GM23338 (cell line): ENCODE measurements at regions not wholly inside any gene's neighbourhood (a gene's known extent, or its start where the extent isn't known, plus 50 kb on each side); places are given as distances from the start of the nearest gene placed in this dataset.

Source experiments
- ATAC-seq: fragments of 200-7000 bp; cut with Tn5 transposase; 3 replicates; pipeline ENCODE4 v1.9.1; 2020
- DNase-seq: peaks from one replicate; pipeline ENCODE4 v3.0.0-alpha.2; 2015; ENCODE audit warnings: low spot score
- H2AFZ ChIP-seq: fragments of 200-600 bp; sonication (generic); 2 replicates; pipeline ENCODE4 v1.8.0; 2016; ENCODE audit warnings: antibody characterized with exemption, mild to moderate bottlenecking, moderate library complexity
- H3F3A ChIP-seq: fragments of 200-600 bp; sonication (generic); replicated peaks from 2 replicates; pipeline ENCODE4 v1.8.0; 2017; ENCODE audit warnings: antibody characterized with exemption, mixed run types, low read depth
- H3K27ac ChIP-seq: fragments of 200-600 bp; sonication (generic); 2 replicates; pipeline ENCODE4 v1.6.1; 2016; ENCODE audit warnings: low read depth
- H3K27me3 ChIP-seq: fragments of 200-600 bp; sonication (generic); 2 replicates; pipeline ENCODE4 v1.8.0; 2016; ENCODE audit warnings: mild to moderate bottlenecking, mixed run types, moderate library complexity; ENCODE audit not compliant: insufficient read depth
- H3K36me3 ChIP-seq: fragments of 200-600 bp; sonication (generic); 2 replicates; pipeline ENCODE4 v1.8.0; 2016; ENCODE audit warnings: mild to moderate bottlenecking; ENCODE audit not compliant: insufficient read depth
- H3K4me1 ChIP-seq: fragments of 200-600 bp; sonication (generic); 2 replicates; pipeline ENCODE4 v1.8.0; 2016; ENCODE audit warnings: mild to moderate bottlenecking, moderate library complexity; ENCODE audit not compliant: insufficient read depth
- H3K4me2 ChIP-seq: fragments of 200-600 bp; sonication (generic); 2 replicates; pipeline ENCODE4 v1.7.1; 2017; ENCODE audit warnings: mixed run types
- H3K4me3 ChIP-seq: fragments of 200-600 bp; sonication (generic); 2 replicates; pipeline ENCODE4 v1.6.1; 2016; ENCODE audit warnings: mixed run types
- H3K79me2 ChIP-seq: fragments of 200-600 bp; sonication (generic); replicated peaks from 2 replicates; pipeline ENCODE4 v1.8.0; 2017; ENCODE audit warnings: mild to moderate bottlenecking; ENCODE audit not compliant: insufficient read depth
- H3K9me2 ChIP-seq: fragments of 200-600 bp; sonication (generic); 2 replicates; pipeline ENCODE4 v1.8.0; 2017; ENCODE audit not compliant: insufficient read depth
- H4K20me1 ChIP-seq: fragments of 200-600 bp; sonication (generic); replicated peaks from 2 replicates; pipeline ENCODE4 v1.8.0; 2017; ENCODE audit warnings: mild to moderate bottlenecking; ENCODE audit not compliant: insufficient read depth
- H3K27ac Mint-ChIP-seq: 2 replicates; pipeline ENCODE4 v1.8.0; 2020; ENCODE audit warnings: inconsistent platforms, mild to moderate bottlenecking, moderate library complexity, mixed read lengths
- H3K27me3 Mint-ChIP-seq: 3 replicates; pipeline ENCODE4 v1.8.0; 2022; ENCODE audit warnings: low read depth, mild to moderate bottlenecking, moderate library complexity, mixed read lengths, inconsistent platforms; ENCODE audit not compliant: insufficient read depth, poor library complexity
- H3K36me3 Mint-ChIP-seq: 3 replicates; pipeline ENCODE4 v1.8.0; 2021; ENCODE audit warnings: low read depth, mild to moderate bottlenecking, inconsistent platforms, moderate library complexity, mixed read lengths
- H3K4me1 Mint-ChIP-seq: 3 replicates; pipeline ENCODE4 v1.8.0; 2020; ENCODE audit warnings: mild to moderate bottlenecking, inconsistent platforms, mixed read lengths
- H3K4me3 Mint-ChIP-seq: 3 replicates; pipeline ENCODE4 v1.8.0; 2021; ENCODE audit warnings: moderate library complexity, mild to moderate bottlenecking, inconsistent platforms, mixed read lengths
- H3K9me3 Mint-ChIP-seq: 3 replicates; pipeline ENCODE4 v1.8.0; 2020; ENCODE audit warnings: moderate library complexity, mild to moderate bottlenecking, inconsistent platforms, mixed read lengths
- CREB1 ChIP-seq: fragments of 250-450 bp; sonication (Bioruptor Pico); IDR thresholded peaks from 2 replicates; pipeline ENCODE4 v1.5.0; 2020; ENCODE audit warnings: low read depth, mild to moderate bottlenecking, moderate library complexity
- CTCF ChIP-seq, 2 experiments: fragments of 200-600 bp in 1 of 2; sonication (generic) in 1 of 2; conservative IDR thresholded peaks; 2 replicates each; pipeline versions ENCODE4 v1.5.1 to v1.6.1; 2016 to 2017; ENCODE audit warnings: antibody characterized with exemption in 2 of 2, low read depth in 2 of 2, mild to moderate bottlenecking in 2 of 2, moderate library complexity in 1 of 2
- ETS1 ChIP-seq: IDR thresholded peaks from 2 replicates; pipeline ENCODE4 v1.6.1; 2016; ENCODE audit warnings: antibody characterized with exemption
- EZH2 ChIP-seq: fragments of 200-600 bp; sonication (generic); IDR thresholded peaks from one replicate; pipeline ENCODE4 v1.8.0; 2017; ENCODE audit warnings: antibody characterized with exemption, mild to moderate bottlenecking, low read depth; ENCODE audit not compliant: unreplicated experiment
- EZH2phosphoT487 ChIP-seq: fragments of 200-600 bp; sonication (generic); IDR thresholded peaks from one replicate; pipeline ENCODE4 v1.8.1; 2018; ENCODE audit warnings: antibody characterized with exemption; ENCODE audit not compliant: unreplicated experiment
- JUNB ChIP-seq: IDR thresholded peaks from one replicate; pipeline ENCODE4 v1.6.1; 2016; ENCODE audit warnings: antibody characterized with exemption; ENCODE audit not compliant: unreplicated experiment
- NANOG ChIP-seq: IDR thresholded peaks from 2 replicates; pipeline ENCODE4 v1.6.1; 2016; ENCODE audit warnings: antibody characterized with exemption, borderline replicate concordance
- POLR2AphosphoS5 ChIP-seq: IDR thresholded peaks from 2 replicates; pipeline ENCODE4 v1.6.1; 2016; ENCODE audit warnings: antibody characterized with exemption, low read depth
- REST ChIP-seq: IDR thresholded peaks from one replicate; pipeline ENCODE4 v1.6.1; 2018; ENCODE audit warnings: antibody characterized with exemption; ENCODE audit not compliant: unreplicated experiment
- STAT1 ChIP-seq: IDR thresholded peaks from one replicate; pipeline ENCODE4 v1.6.1; 2016; ENCODE audit warnings: antibody characterized with exemption; ENCODE audit not compliant: unreplicated experiment
- ZNF114 ChIP-seq: fragments of 250-450 bp; sonication (Bioruptor Pico); IDR thresholded peaks from 2 replicates; pipeline ENCODE4 v1.5.0; 2020; ENCODE audit warnings: mild to moderate bottlenecking, moderate library complexity
- ZNF331 ChIP-seq: fragments of 250-450 bp; sonication (Bioruptor Pico); IDR thresholded peaks from 2 replicates; pipeline ENCODE4 v1.5.0; 2020; ENCODE audit warnings: low read depth, mild to moderate bottlenecking, moderate library complexity
- ZNF462 ChIP-seq: fragments of 250-450 bp; sonication (Bioruptor Pico); IDR thresholded peaks from 2 replicates; pipeline ENCODE4 v1.5.0; 2020; ENCODE audit warnings: mild to moderate bottlenecking, moderate library complexity

DNA sequence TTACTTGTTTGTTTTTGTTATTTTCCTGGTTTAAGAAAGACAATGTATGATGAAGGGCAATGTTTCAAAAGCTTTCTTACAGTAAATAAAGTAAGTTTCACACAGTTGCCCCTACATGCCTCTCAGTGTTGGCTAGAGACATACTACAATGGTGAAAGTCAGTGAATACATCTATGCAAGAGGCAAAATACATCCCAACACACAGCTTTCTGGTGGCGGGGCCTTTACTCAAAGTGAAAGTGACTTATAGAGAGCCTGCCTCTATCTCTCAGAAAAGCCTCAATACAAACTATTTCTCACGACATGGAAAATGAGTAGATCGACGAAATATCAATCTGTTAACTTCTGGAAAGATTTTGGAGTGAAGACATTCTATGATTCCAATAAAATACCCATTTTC, 122.3 kb downstream of the SLC30A10 start:
- H3K79me2 ChIP-seq, result no peaks in the 10 kb centered on the region
- no peaks in the 10 kb centered on the region for H3F3A ChIP-seq
- Mint-ChIP-seq H3K36me3 (no peaks in the 10 kb centered on the region), H3K27me3 (no peaks in the 10 kb centered on the region), H3K27ac (no peak overlapping the region), H3K9me3 (no peaks in the 10 kb centered on the region), H3K4me3 (no peak overlapping the region), H3K4me1 (no peaks in the 10 kb centered on the region)
- no peaks in the 10 kb centered on the region for H3K36me3 ChIP-seq
- no peaks in the 10 kb centered on the region for H4K20me1 ChIP-seq
- H2AFZ ChIP-seq, result no peak overlapping the region
- no peaks in the 10 kb centered on the region for H3K4me1 ChIP-seq
- DNase-seq (no peak), ATAC-seq (no peak)
- H3K4me3 ChIP-seq, result no peak overlapping the region
- H3K27ac ChIP-seq, result no peak overlapping the region
- peaks cover 9% of the 10 kb centered on the region; the same call in 1 of the 2 replicates for H3K9me2 ChIP-seq
- TF ChIP-seq REST (no peak), NANOG (no peak), EZH2phosphoT487 (no peak), POLR2AphosphoS5 (no peak), JUNB (no peak), ETS1 (no peak), ZNF331 (CRISPR knock-in tag) (no peak), CTCF (conservative IDR thresholded peaks at IDR 0.05; ENCODE audit: low read depth in 2 of 2) (no peak), STAT1 (no peak), EZH2 (no peak), ZNF462 (CRISPR knock-in tag) (no peak), CREB1 (no peak), ZNF114 (no peak)
- no peak overlapping the region for H3K4me2 ChIP-seq
- no peaks in the 10 kb centered on the region for H3K27me3 ChIP-seq
